SJSA1 (cell line): ENCODE measurements at regions not wholly inside any gene's neighbourhood (a gene's known extent, or its start where the extent isn't known, plus 50 kb on each side); places are given as distances from the start of the nearest gene placed in this dataset.

Experiments used
- DNase-seq, 2 experiments: peaks; one replicate each; pipeline ENCODE4 v3.0.0-alpha.2; 2015 to 2020; ENCODE audit warnings: low spot score in 2 of 2, low read depth in 1 of 2
- H3K27ac ChIP-seq: fragments of 250-450 bp; sonication (Bioruptor Pico); 2 replicates; pipeline ENCODE4 v1.5.1; 2020; ENCODE audit warnings: mild to moderate bottlenecking, moderate library complexity
- H3K27me3 ChIP-seq: fragments of 250-450 bp; sonication (Bioruptor Pico); replicated peaks from 2 replicates; pipeline ENCODE4 v1.5.1; 2020; ENCODE audit warnings: mild to moderate bottlenecking, moderate library complexity
- H3K36me3 ChIP-seq: fragments of 250-450 bp; sonication (Bioruptor Pico); 2 replicates; pipeline ENCODE4 v1.5.1; 2020; ENCODE audit warnings: mild to moderate bottlenecking
- H3K4me1 ChIP-seq: fragments of 250-450 bp; sonication (Bioruptor Pico); replicated peaks from 2 replicates; pipeline ENCODE4 v1.6.1; 2021; ENCODE audit warnings: mild to moderate bottlenecking
- H3K4me3 ChIP-seq: fragments of 250-450 bp; sonication (Bioruptor Pico); 2 replicates; pipeline ENCODE4 v1.5.1; 2020; ENCODE audit warnings: mild to moderate bottlenecking
- H3K9me3 ChIP-seq: fragments of 250-450 bp; sonication (Bioruptor Pico); replicated peaks from 2 replicates; pipeline ENCODE4 v1.5.1; 2020; ENCODE audit warnings: mild to moderate bottlenecking

DNA sequence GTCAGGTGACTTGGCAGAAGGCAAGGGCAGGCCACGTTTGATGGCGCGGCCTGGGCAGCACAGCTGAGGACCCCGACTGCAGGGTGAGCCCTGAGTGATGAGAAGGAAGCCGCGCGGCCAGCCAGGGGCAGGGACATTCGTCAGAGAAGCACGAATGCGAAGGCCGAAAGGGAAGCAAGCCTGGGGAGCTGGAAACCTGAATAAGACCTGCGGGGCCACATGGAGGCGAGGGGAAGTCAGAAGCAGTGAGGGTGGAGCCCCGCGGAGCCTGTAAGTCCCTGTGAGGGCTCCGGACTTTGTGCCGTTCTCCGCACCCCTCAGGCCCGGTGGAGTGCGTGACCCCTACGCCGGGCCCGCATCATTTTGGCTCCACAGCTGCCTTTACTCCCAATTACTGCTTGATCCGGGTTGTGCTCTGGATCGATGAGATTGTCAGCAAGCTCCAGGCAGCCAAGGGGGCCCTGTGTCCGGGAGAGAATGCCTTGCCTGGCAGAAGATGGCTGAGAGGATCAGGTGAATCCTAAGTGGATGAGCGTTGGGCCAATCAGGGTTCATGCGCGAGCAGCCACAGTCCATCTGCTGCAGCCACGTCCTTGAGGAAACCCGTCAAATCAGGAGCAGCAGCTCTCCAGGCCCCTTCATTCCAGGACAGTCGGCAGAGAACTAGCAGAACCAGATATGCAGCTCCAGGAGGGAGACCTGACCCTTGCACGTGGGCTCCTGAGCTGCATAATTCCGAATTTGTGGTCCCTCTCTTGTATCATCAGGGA is 293.3 kb upstream of the SHH start:
- DNase-seq = no peak
- H3K4me1 ChIP-seq = no peaks in the 10 kb centered on the region
- H3K27ac ChIP-seq = no peak overlapping the region
- no peaks in the 10 kb centered on the region for H3K9me3 ChIP-seq
- no peaks in the 10 kb centered on the region; the same call in 1 of the 2 replicates for H3K27me3 ChIP-seq
- no peak overlapping the region for H3K4me3 ChIP-seq
- H3K36me3 ChIP-seq = no peaks in the 10 kb centered on the region

- no peak overlapping the region for H3K4me3 ChIP-seq
- H3K4me1 ChIP-seq = no peaks in the 10 kb centered on the region
- H3K27ac ChIP-seq = no peak overlapping the region
- DNase-seq = no peak
- no peaks in the 10 kb centered on the region; the same call in 1 of the 2 replicates for H3K27me3 ChIP-seq
- H3K36me3 ChIP-seq = no peaks in the 10 kb centered on the region
- no peaks in the 10 kb centered on the region for H3K9me3 ChIP-seq
These were observed 292.5 kb upstream of the SHH start for GRCh38 chr7:156104501-156105336.

- no peak overlapping the region for H3K27ac ChIP-seq
- no peak for DNase-seq
- no peaks in the 10 kb centered on the region for H3K9me3 ChIP-seq
- no peaks in the 10 kb centered on the region; the same call in 1 of the 2 replicates for H3K27me3 ChIP-seq
- H3K4me1 ChIP-seq = no peaks in the 10 kb centered on the region
- H3K4me3 ChIP-seq = no peak overlapping the region
- H3K36me3 ChIP-seq = no peaks in the 10 kb centered on the region
These were observed 290.0 kb upstream of the SHH start for GRCh38 chr7:156102267-156102666.

DNA sequence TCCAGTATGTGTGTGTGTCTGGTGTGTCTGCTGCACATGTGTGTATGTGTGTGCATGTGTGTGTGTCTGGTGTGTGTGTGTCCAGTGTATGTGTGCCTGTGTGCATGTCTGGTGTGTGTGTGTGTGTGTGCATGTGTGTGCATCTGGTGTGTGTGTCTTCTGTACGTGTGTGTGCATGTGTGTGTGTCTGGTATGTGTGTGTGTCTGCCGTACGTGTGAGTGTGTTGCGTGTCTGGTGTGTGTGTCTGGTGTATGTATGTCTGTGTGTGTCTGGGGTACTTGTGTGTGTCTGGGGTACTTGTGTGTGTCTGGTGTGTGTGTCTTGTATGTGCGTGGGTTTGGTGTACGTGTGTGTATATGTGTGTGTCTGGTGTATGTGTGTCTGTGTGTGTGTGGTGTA is 289.1 kb upstream of the SHH start:
- H3K4me3 ChIP-seq = no peak overlapping the region
- H3K27ac ChIP-seq = no peak overlapping the region
- no peaks in the 10 kb centered on the region; the same call in 1 of the 2 replicates for H3K27me3 ChIP-seq
- no peaks in the 10 kb centered on the region for H3K4me1 ChIP-seq
- DNase-seq = no peak
- no peaks in the 10 kb centered on the region for H3K9me3 ChIP-seq
- no peaks in the 10 kb centered on the region for H3K36me3 ChIP-seq

GRCh38 chr7:156100086-156100485 is 287.8 kb upstream of the SHH start:
- Histone ChIP-seq H3K27ac (no peak overlapping the region), H3K36me3 (no peaks in the 10 kb centered on the region), H3K27me3 (no peaks in the 10 kb centered on the region), H3K4me1 (no peaks in the 10 kb centered on the region), H3K9me3 (no peaks in the 10 kb centered on the region), H3K4me3 (no peak overlapping the region)
- DNase-seq = no peak

DNA sequence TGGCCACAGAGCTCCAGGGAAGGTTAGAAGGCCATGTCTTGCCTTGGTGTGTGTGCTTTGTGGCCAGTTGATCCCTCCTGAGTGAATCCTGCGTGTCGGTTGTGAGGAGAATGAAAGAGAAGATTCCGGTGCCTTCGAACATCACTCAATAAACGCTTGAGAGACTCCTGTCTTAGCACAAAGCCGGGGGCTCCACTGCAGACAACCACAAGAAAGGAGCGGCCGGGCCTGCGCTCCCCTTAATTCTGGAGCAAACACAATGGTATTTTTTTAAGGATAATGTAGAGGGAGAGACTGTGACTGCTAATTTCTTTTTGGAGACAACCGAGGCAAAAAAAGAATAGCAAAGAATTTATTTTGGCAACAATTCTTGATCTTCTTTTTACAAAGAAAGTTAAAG is 286.8 kb upstream of the SHH start:
- DNase-seq = no peak
- Histone ChIP-seq H3K4me3 (no peak overlapping the region), H3K9me3 (no peaks in the 10 kb centered on the region), H3K27ac (no peak overlapping the region), H3K4me1 (no peaks in the 10 kb centered on the region), H3K36me3 (no peaks in the 10 kb centered on the region), H3K27me3 (no peaks in the 10 kb centered on the region)

DNA sequence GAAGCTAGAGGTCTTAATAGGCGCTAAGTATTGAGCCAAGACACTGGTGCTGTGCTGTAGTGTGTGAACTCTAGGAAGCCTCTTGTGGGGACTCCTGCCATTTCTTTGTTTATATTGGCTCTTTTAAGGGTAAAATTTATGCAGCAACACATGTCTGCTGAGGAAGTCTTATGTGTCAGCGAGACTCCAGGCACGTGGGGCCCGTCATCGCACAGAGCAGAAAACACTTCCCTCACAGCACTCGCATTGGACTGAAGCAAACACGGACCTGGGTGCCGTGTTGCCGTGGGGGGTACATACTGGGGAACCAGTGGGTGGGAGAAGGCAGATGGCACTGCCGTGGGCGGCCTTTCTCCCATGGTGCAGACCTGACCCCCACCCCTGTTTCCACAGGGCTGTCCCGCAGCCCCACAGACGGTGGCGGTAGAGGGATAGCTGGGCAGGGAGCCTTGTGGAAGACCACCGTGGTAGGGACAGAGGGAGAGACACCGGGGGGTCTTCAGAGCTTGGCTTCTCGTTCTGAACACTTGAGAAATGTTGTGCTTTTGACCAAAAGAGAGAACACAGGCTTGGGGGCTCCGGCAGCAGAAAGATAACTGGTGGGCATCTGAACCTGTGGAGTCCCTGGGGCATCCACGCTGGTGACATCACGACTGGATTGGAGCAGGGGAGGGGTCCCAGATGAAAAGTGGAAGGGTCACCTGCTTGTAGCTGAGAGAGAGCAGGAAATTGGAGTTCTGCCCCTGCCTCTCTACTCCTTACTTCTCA is 284.7 kb upstream of the SHH start:
- H3K4me3 ChIP-seq = no peak overlapping the region
- no peaks in the 10 kb centered on the region for H3K27me3 ChIP-seq
- no peaks in the 10 kb centered on the region for H3K36me3 ChIP-seq
- no peak for DNase-seq
- no peak overlapping the region for H3K27ac ChIP-seq
- no peaks in the 10 kb centered on the region for H3K9me3 ChIP-seq
- no peaks in the 10 kb centered on the region for H3K4me1 ChIP-seq

GRCh38 chr7:156095908-156096539 is 283.8 kb upstream of the SHH start:
- Histone ChIP-seq H3K36me3 (no peaks in the 10 kb centered on the region), H3K9me3 (no peaks in the 10 kb centered on the region), H3K27ac (no peak overlapping the region), H3K4me1 (no peaks in the 10 kb centered on the region), H3K27me3 (no peaks in the 10 kb centered on the region), H3K4me3 (no peak overlapping the region)
- no peak for DNase-seq

DNA sequence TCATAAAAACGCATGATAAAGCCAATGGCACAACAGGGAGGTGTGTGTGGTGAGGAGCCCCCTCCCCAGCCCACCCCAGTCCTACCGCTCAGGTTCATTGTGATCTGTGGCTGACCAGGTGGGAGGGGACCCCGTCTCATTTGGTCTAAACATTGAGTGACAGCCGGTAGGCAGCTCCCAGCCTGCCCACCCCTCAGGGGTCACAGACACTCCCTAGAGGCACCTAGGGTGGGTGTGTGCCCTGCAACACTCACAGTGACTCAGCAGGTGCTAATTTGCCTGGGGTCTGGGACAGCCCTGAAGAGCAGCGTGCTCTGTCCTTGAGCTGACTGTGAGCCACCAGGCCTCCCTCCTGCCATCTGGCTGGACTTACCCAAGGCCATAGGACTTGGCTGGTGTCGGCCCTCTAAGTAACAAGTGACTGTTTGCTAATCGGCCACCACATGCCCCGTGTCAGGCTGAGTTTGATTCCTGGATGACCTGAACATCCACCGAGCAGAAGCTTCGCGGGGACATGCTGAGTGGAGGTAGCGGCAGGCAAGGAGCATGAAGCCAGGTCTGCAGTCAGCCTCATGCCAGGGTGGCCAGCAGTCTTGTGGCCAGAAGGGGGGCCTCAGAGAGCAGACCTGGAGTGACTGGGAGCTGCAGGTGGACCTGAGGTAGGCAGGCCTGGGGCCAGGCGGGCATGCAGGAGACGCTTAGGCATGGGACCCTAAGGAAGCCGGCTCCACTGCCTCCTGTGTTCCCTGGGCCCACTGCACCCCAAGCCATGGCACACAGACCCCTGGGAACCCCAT is 282.3 kb upstream of the SHH start:
- H3K27ac ChIP-seq = no peak overlapping the region
- H3K9me3 ChIP-seq = no peaks in the 10 kb centered on the region
- H3K4me1 ChIP-seq = no peaks in the 10 kb centered on the region
- H3K27me3 ChIP-seq = no peaks in the 10 kb centered on the region
- no peaks in the 10 kb centered on the region for H3K36me3 ChIP-seq
- no peak for DNase-seq
- H3K4me3 ChIP-seq = no peak overlapping the region

GRCh38 chr7:156092307-156092706 is 280.0 kb upstream of the SHH start:
- H3K27me3 ChIP-seq = no peaks in the 10 kb centered on the region
- no peaks in the 10 kb centered on the region for H3K36me3 ChIP-seq
- H3K4me3 ChIP-seq = no peak overlapping the region
- H3K9me3 ChIP-seq = no peaks in the 10 kb centered on the region
- no peak for DNase-seq
- H3K27ac ChIP-seq = no peak overlapping the region
- H3K4me1 ChIP-seq = no peaks in the 10 kb centered on the region

GRCh38 chr7:156091519-156092080 is 279.3 kb upstream of the SHH start:
- no peaks in the 10 kb centered on the region for H3K4me1 ChIP-seq
- no peaks in the 10 kb centered on the region for H3K36me3 ChIP-seq
- no peaks in the 10 kb centered on the region for H3K27me3 ChIP-seq
- no peak for DNase-seq
- H3K9me3 ChIP-seq = no peaks in the 10 kb centered on the region
- no peak overlapping the region for H3K27ac ChIP-seq
- H3K4me3 ChIP-seq = no peak overlapping the region

- DNase-seq = no peak
- Histone ChIP-seq H3K4me3 (no peak overlapping the region), H3K27me3 (no peaks in the 10 kb centered on the region), H3K27ac (no peak overlapping the region), H3K36me3 (no peaks in the 10 kb centered on the region), H3K4me1 (no peaks in the 10 kb centered on the region), H3K9me3 (no peaks in the 10 kb centered on the region)
These were observed 278.7 kb upstream of the SHH start for GRCh38 chr7:156090988-156091387.

- peaks cover 7% of the 10 kb centered on the region; the same call in 1 of the 2 replicates for H3K27me3 ChIP-seq
- H3K36me3 ChIP-seq = no peaks in the 10 kb centered on the region
- H3K4me3 ChIP-seq = no peak overlapping the region
- DNase-seq = no peak
- H3K9me3 ChIP-seq = no peaks in the 10 kb centered on the region
- no peaks in the 10 kb centered on the region for H3K4me1 ChIP-seq
- H3K27ac ChIP-seq = no peak overlapping the region
These were observed 277.0 kb upstream of the SHH start for GRCh38 chr7:156089222-156089621.
